H1 (cell line): ENCODE measurements at regions not wholly inside any gene's neighbourhood (a gene's known extent, or its start where the extent isn't known, plus 50 kb on each side); places are given as distances from the start of the nearest gene placed in this dataset.

Experiments used
- EZH2 ChIP-seq: fragments of 200-600 bp; sonication (generic); IDR thresholded peaks from 2 replicates; pipeline ENCODE4 v1.7.1; 2012; ENCODE audit warnings: low read depth, mild to moderate bottlenecking, moderate library complexity, low read length, inconsistent platforms; ENCODE audit not compliant: severe bottlenecking
- GTF2F1 ChIP-seq: IDR thresholded peaks from 2 replicates; pipeline ENCODE4 v1.6.1; 2012; ENCODE audit warnings: low read depth, low read length, improper control_type of control experiment, borderline replicate concordance
- JUN ChIP-seq: IDR thresholded peaks from 2 replicates; pipeline ENCODE4 v1.6.1; 2011; ENCODE audit warnings: low read depth, mild to moderate bottlenecking, improper control_type of control experiment, low read length
- POLR2A ChIP-seq, 2 experiments: IDR thresholded peaks; 1 replicate in 1 of 2; 2 replicates in 1 of 2; pipeline ENCODE4 v1.6.1; 2011; ENCODE audit warnings: low read depth in 2 of 2, low read length in 2 of 2, mild to moderate bottlenecking in 2 of 2; ENCODE audit errors: control extremely low read depth in 1 of 2
- RXRA ChIP-seq: IDR thresholded peaks from 2 replicates; pipeline ENCODE4 v1.6.1; 2011; ENCODE audit warnings: low read depth, mild to moderate bottlenecking, low read length, moderate library complexity; ENCODE audit not compliant: insufficient read depth
- SP1 ChIP-seq: IDR thresholded peaks from 2 replicates; pipeline ENCODE4 v1.6.1; 2011; ENCODE audit warnings: low read depth, low read length
- SP2 ChIP-seq: IDR thresholded peaks from 2 replicates; pipeline ENCODE4 v1.6.1; 2012; ENCODE audit warnings: mild to moderate bottlenecking, low read length, inconsistent platforms
- SP4 ChIP-seq: IDR thresholded peaks from 2 replicates; pipeline ENCODE4 v1.6.1; 2012; ENCODE audit warnings: low read length, inconsistent platforms
- TEAD4 ChIP-seq: IDR thresholded peaks from 2 replicates; pipeline ENCODE4 v1.6.1; 2012; ENCODE audit warnings: low read depth, low read length, inconsistent platforms, mixed read lengths
- ZNF274 ChIP-seq: IDR thresholded peaks from 2 replicates; pipeline ENCODE4 v1.7.0; 2012; ENCODE audit warnings: low read length, borderline replicate concordance; ENCODE audit errors: extremely low read depth
- TF ChIP-seq, protein P1 (sequence below), 3 experiments: IDR thresholded peaks; 1 replicate in 2 of 3; 2 replicates in 1 of 3; pipeline versions ENCODE4 v1.5.1 to v1.6.1; 2011; ENCODE audit warnings: low read length in 3 of 3, mild to moderate bottlenecking in 3 of 3, inconsistent platforms in 2 of 3, low read depth in 1 of 3, moderate library complexity in 1 of 3; ENCODE audit not compliant: insufficient read depth in 1 of 3; ENCODE audit errors: control extremely low read depth in 1 of 3
- TF ChIP-seq, protein P2 (sequence below): IDR thresholded peaks from 2 replicates; pipeline ENCODE4 v1.6.1; 2012; ENCODE audit warnings: inconsistent platforms

DNA sequence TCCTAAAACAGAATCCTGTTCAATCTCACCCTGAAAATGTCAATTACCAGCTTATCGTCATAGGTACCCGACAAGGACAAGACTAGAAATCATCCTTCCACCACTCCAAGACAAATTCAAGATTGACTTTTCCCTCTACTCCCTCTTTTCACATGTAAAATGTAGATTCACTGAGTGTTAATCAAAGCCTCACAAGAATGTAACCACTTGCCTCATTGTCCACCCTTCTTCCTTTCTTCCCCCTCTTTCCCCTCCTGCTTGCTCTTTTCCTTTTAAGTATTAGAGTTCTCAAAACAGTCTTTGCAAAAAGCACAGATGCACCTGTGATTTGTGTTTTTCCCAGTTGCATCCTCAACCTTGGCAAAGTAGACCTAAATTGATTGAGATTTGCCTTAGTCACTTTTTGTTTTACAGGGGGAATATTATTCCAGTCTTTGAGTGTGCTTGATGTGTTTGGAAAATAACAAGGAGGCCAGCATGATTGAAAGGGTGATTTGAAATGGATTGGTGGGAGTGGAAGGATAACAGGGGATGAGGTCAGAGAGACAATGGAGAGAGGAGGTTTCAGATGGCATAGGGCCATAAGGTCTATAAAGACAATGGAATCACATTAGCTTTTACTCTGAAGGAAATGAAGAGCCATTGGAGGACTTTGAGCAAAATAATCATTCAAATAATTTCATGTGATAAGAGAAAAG lies 231.3 kb upstream of the TYRP1 start:
- TF ChIP-seq POLR2A (IDR thresholded peaks at IDR 0.05; ENCODE audit: control extremely low read depth in 1 of 2, low read depth in 2 of 2, low read length in 2 of 2) (no peak), EZH2 (no peak), TEAD4 (no peak), RXRA (no peak), SP1 (no peak), JUN (no peak), GTF2F1 (no peak), SP2 (no peak), ZNF274 (no peak), SP4 (no peak)
- TF ChIP-seq, protein P1, sequence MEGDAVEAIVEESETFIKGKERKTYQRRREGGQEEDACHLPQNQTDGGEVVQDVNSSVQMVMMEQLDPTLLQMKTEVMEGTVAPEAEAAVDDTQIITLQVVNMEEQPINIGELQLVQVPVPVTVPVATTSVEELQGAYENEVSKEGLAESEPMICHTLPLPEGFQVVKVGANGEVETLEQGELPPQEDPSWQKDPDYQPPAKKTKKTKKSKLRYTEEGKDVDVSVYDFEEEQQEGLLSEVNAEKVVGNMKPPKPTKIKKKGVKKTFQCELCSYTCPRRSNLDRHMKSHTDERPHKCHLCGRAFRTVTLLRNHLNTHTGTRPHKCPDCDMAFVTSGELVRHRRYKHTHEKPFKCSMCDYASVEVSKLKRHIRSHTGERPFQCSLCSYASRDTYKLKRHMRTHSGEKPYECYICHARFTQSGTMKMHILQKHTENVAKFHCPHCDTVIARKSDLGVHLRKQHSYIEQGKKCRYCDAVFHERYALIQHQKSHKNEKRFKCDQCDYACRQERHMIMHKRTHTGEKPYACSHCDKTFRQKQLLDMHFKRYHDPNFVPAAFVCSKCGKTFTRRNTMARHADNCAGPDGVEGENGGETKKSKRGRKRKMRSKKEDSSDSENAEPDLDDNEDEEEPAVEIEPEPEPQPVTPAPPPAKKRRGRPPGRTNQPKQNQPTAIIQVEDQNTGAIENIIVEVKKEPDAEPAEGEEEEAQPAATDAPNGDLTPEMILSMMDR (IDR thresholded peaks at IDR 0.05; ENCODE audit: control extremely low read depth in 1 of 3, insufficient read depth in 1 of 3, low read depth in 1 of 3, low read length in 3 of 3): no peak
- TF ChIP-seq, protein P2, sequence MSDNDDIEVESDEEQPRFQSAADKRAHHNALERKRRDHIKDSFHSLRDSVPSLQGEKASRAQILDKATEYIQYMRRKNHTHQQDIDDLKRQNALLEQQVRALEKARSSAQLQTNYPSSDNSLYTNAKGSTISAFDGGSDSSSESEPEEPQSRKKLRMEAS: no peak
